HEK293 (cell line): ENCODE measurements at regions not wholly inside any gene's neighbourhood (a gene's known extent, or its start where the extent isn't known, plus 50 kb on each side); places are given as distances from the start of the nearest gene placed in this dataset.

Experiments
- CTCF ChIA-PET: fragments of 350-600 bp; formaldehyde crosslinking; extraction: SDS; loops from one replicate; lab custom pipeline; 2021; ENCODE audit warnings: antibody characterized with exemption; lab: Yijun Ruan, JAX
- POLR2A ChIA-PET: fragments of 300-600 bp; formaldehyde crosslinking; extraction: SDS; loops from one replicate; lab custom pipeline; 2020; ENCODE audit warnings: antibody characterized with exemption, inconsistent platforms; lab: Yijun Ruan, JAX
- H3K27ac ChIP-seq: fragments of 200-500 bp; sonication (Bioruptor generic); 2 replicates; pipeline ENCODE4 v1.5.1; 2014; ENCODE audit warnings: low read depth, low read length, control low read depth, inconsistent platforms; ENCODE audit errors: extremely low read depth
- H3K36me3 ChIP-seq, 2 experiments: fragments of 200-500 bp in 1 of 2; sonication (Bioruptor generic) in 1 of 2; 1 replicate in 1 of 2; 2 replicates in 1 of 2; pipeline ENCODE4 v1.5.1; 2014 to 2017; ENCODE audit warnings: inconsistent platforms in 2 of 2, low read length in 2 of 2; ENCODE audit not compliant: control insufficient read depth in 2 of 2, insufficient read depth in 1 of 2
- H3K4me1 ChIP-seq: fragments of 200-500 bp; sonication (Bioruptor generic); 2 replicates; pipeline ENCODE4 v1.5.1; 2014; ENCODE audit warnings: mild to moderate bottlenecking, low read length, inconsistent platforms; ENCODE audit not compliant: control insufficient read depth, insufficient read depth
- H3K4me3 ChIP-seq: 2 replicates; pipeline ENCODE4 v1.5.1; 2011; ENCODE audit warnings: low read depth, mild to moderate bottlenecking, control low read depth, low read length, moderate library complexity
- H3K9me3 ChIP-seq: fragments of 200-500 bp; sonication (Bioruptor generic); 2 replicates; pipeline ENCODE4 v1.5.1; 2014; ENCODE audit warnings: low read depth, low read length, inconsistent platforms; ENCODE audit not compliant: control insufficient read depth, insufficient read depth
- HOXA7 ChIP-seq: sonication (generic); formaldehyde crosslinking; IDR thresholded peaks from 2 replicates; pipeline ENCODE4 v1.8.1; 2022; ENCODE audit warnings: missing genetic modification reagents, borderline replicate concordance
- PRDM1 ChIP-seq: fragments of 450-650 bp; formaldehyde crosslinking; IDR thresholded peaks from 2 replicates; pipeline ENCODE4; 2016; ENCODE audit warnings: missing biosample characterization, missing genetic modification characterization
- SALL2 ChIP-seq: fragments of 450-650 bp; formaldehyde crosslinking; IDR thresholded peaks from 2 replicates; pipeline ENCODE4 v1.5.0; 2017; ENCODE audit warnings: missing biosample characterization, mild to moderate bottlenecking, missing genetic modification characterization, borderline replicate concordance
- SP2 ChIP-seq: fragments of 450-650 bp; formaldehyde crosslinking; IDR thresholded peaks from 2 replicates; pipeline ENCODE4 v1.5.1; 2016; ENCODE audit warnings: missing biosample characterization, missing genetic modification characterization
- YY2 ChIP-seq: fragments of 450-650 bp; formaldehyde crosslinking; IDR thresholded peaks from 2 replicates; pipeline ENCODE4 v1.5.1; 2016; ENCODE audit warnings: missing biosample characterization, missing genetic modification characterization
- ZFP37 ChIP-seq: fragments of 450-650 bp; formaldehyde crosslinking; IDR thresholded peaks from 2 replicates; pipeline ENCODE4 v1.5.1; 2016; ENCODE audit warnings: missing biosample characterization, missing genetic modification characterization
- ZNF175 ChIP-seq: fragments of 450-650 bp; formaldehyde crosslinking; IDR thresholded peaks from 2 replicates; pipeline ENCODE4 v1.5.1; 2016; ENCODE audit warnings: missing biosample characterization, missing genetic modification characterization
- ZNF292 ChIP-seq: fragments of 450-650 bp; formaldehyde crosslinking; IDR thresholded peaks from 2 replicates; pipeline ENCODE4 v1.5.1; 2016; ENCODE audit warnings: low read depth, missing biosample characterization, missing genetic modification characterization, borderline replicate concordance
- ZNF354C ChIP-seq: fragments of 450-650 bp; formaldehyde crosslinking; IDR thresholded peaks from 2 replicates; pipeline ENCODE4 v1.5.1; 2016; ENCODE audit warnings: missing biosample characterization, missing genetic modification characterization, low read depth, borderline replicate concordance
- ZNF394 ChIP-seq: fragments of 450-650 bp; formaldehyde crosslinking; IDR thresholded peaks from 2 replicates; pipeline ENCODE4 v1.5.1; 2016; ENCODE audit warnings: missing biosample characterization, missing genetic modification characterization, mild to moderate bottlenecking, moderate library complexity, borderline replicate concordance
- ZNF530 ChIP-seq: fragments of 450-650 bp; formaldehyde crosslinking; IDR thresholded peaks from 2 replicates; pipeline ENCODE4 v1.5.1; 2016; ENCODE audit warnings: low read depth, missing biosample characterization, missing genetic modification characterization
- ZNF549 ChIP-seq: fragments of 450-650 bp; IDR thresholded peaks from 2 replicates; pipeline ENCODE4 v1.5.1; 2018; ENCODE audit warnings: missing biosample characterization, missing genetic modification characterization, mild to moderate bottlenecking, inconsistent platforms, moderate library complexity
- ZNF571 ChIP-seq: fragments of 450-650 bp; formaldehyde crosslinking; IDR thresholded peaks from 2 replicates; pipeline ENCODE4 v1.5.0; 2017; ENCODE audit warnings: missing biosample characterization, missing genetic modification characterization
- ZNF629 ChIP-seq: fragments of 450-650 bp; formaldehyde crosslinking; IDR thresholded peaks from 2 replicates; pipeline ENCODE4 v1.5.1; 2017; ENCODE audit warnings: missing biosample characterization, missing genetic modification characterization
- ZNF747 ChIP-seq: fragments of 450-650 bp; formaldehyde crosslinking; IDR thresholded peaks from 2 replicates; pipeline ENCODE4 v1.5.1; 2016; ENCODE audit warnings: missing biosample characterization, missing genetic modification characterization
- ZNF837 ChIP-seq: fragments of 450-650 bp; formaldehyde crosslinking; IDR thresholded peaks from 2 replicates; pipeline ENCODE4 v1.5.1; 2016; ENCODE audit warnings: missing biosample characterization, missing genetic modification characterization
- TF ChIP-seq, protein P1 (sequence below): fragments of 450-650 bp; formaldehyde crosslinking; IDR thresholded peaks from 2 replicates; pipeline ENCODE4 v1.5.1; 2016; ENCODE audit warnings: missing biosample characterization, missing genetic modification characterization
- TF ChIP-seq, protein P2 (sequence below): fragments of 450-650 bp; formaldehyde crosslinking; IDR thresholded peaks from 2 replicates; pipeline ENCODE4 v1.5.1; 2016; ENCODE audit warnings: missing biosample characterization, missing genetic modification characterization
- TF ChIP-seq, protein P3 (sequence below): fragments of 450-650 bp; formaldehyde crosslinking; conservative IDR thresholded peaks from 2 replicates; pipeline ENCODE4 v1.5.1; 2016; ENCODE audit warnings: low read depth, missing biosample characterization, missing genetic modification characterization

DNA sequence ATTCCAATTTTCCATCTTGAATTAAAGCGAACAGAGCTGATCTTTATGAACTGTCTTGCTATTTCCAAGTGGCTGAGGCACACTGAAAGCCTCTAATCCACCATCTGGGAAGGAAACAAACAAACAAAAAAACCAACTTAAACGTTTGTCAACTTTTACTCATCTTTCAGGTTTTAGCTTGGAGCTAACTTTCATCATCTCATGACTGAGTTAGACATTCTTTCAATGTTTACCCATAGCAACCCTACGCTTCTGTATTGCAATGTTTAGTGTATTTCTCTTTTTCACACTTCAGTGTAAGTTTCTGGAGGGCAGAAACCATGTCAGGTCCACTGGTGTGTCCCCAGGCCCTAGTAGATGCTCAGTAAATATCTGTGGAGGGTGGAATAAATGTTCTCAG, 343.8 kb downstream of the GBA3 start:
- Histone ChIP-seq H3K9me3 (no peaks in the 10 kb centered on the region), H3K36me3 (no peaks in the 10 kb centered on the region), H3K4me1 (no peaks in the 10 kb centered on the region), H3K27ac (no peak overlapping the region), H3K4me3 (no peak overlapping the region)
- TF ChIP-seq, protein P1, sequence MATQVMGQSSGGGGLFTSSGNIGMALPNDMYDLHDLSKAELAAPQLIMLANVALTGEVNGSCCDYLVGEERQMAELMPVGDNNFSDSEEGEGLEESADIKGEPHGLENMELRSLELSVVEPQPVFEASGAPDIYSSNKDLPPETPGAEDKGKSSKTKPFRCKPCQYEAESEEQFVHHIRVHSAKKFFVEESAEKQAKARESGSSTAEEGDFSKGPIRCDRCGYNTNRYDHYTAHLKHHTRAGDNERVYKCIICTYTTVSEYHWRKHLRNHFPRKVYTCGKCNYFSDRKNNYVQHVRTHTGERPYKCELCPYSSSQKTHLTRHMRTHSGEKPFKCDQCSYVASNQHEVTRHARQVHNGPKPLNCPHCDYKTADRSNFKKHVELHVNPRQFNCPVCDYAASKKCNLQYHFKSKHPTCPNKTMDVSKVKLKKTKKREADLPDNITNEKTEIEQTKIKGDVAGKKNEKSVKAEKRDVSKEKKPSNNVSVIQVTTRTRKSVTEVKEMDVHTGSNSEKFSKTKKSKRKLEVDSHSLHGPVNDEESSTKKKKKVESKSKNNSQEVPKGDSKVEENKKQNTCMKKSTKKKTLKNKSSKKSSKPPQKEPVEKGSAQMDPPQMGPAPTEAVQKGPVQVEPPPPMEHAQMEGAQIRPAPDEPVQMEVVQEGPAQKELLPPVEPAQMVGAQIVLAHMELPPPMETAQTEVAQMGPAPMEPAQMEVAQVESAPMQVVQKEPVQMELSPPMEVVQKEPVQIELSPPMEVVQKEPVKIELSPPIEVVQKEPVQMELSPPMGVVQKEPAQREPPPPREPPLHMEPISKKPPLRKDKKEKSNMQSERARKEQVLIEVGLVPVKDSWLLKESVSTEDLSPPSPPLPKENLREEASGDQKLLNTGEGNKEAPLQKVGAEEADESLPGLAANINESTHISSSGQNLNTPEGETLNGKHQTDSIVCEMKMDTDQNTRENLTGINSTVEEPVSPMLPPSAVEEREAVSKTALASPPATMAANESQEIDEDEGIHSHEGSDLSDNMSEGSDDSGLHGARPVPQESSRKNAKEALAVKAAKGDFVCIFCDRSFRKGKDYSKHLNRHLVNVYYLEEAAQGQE (tag by site-specific recombination), result no peak
- no peak for TF ChIP-seq ZNF394 (tag by site-specific recombination)
- TF ChIP-seq ZNF747 (tag by site-specific recombination), result no peak
- TF ChIP-seq, protein P2, sequence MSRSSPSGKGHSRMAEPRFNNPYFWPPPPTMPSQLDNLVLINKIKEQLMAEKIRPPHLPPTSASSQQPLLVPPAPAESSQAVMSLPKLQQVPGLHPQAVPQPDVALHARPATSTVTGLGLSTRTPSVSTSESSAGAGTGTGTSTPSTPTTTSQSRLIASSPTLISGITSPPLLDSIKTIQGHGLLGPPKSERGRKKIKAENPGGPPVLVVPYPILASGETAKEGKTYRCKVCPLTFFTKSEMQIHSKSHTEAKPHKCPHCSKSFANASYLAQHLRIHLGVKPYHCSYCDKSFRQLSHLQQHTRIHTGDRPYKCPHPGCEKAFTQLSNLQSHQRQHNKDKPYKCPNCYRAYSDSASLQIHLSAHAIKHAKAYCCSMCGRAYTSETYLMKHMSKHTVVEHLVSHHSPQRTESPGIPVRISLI, result no peak
- TF ChIP-seq, protein P3, sequence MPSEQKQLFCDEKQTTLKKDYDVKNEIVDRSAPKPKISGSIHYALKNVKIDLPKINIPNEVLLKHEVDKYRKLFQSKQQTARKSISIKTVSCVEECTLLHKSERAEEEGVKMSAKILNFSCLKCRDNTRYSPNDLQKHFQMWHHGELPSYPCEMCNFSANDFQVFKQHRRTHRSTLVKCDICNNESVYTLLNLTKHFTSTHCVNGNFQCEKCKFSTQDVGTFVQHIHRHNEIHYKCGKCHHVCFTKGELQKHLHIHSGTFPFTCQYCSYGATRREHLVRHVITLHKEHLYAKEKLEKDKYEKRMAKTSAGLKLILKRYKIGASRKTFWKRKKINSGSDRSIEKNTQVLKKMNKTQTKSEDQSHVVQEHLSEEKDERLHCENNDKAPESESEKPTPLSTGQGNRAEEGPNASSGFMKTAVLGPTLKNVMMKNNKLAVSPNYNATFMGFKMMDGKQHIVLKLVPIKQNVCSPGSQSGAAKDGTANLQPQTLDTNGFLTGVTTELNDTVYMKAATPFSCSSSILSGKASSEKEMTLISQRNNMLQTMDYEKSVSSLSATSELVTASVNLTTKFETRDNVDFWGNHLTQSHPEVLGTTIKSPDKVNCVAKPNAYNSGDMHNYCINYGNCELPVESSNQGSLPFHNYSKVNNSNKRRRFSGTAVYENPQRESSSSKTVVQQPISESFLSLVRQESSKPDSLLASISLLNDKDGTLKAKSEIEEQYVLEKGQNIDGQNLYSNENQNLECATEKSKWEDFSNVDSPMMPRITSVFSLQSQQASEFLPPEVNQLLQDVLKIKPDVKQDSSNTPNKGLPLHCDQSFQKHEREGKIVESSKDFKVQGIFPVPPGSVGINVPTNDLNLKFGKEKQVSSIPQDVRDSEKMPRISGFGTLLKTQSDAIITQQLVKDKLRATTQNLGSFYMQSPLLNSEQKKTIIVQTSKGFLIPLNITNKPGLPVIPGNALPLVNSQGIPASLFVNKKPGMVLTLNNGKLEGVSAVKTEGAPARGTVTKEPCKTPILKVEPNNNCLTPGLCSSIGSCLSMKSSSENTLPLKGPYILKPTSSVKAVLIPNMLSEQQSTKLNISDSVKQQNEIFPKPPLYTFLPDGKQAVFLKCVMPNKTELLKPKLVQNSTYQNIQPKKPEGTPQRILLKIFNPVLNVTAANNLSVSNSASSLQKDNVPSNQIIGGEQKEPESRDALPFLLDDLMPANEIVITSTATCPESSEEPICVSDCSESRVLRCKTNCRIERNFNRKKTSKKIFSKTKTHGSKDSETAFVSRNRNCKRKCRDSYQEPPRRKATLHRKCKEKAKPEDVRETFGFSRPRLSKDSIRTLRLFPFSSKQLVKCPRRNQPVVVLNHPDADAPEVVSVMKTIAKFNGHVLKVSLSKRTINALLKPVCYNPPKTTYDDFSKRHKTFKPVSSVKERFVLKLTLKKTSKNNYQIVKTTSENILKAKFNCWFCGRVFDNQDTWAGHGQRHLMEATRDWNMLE (tag by site-specific recombination), result no peak
- no peak for TF ChIP-seq PRDM1 (tag by site-specific recombination)
- TF ChIP-seq ZNF175 (tag by site-specific recombination), result no peak
- no peak for TF ChIP-seq ZNF292 (tag by site-specific recombination)
- no peak for TF ChIP-seq YY2 (tag by site-specific recombination)
- TF ChIP-seq HOXA7, result no peak
- no peak for TF ChIP-seq SP2 (tag by site-specific recombination)
- TF ChIP-seq ZNF530, result no peak
- TF ChIP-seq ZNF354C (tag by site-specific recombination), result no peak
- no peak for TF ChIP-seq SALL2 (tag by site-specific recombination)
- TF ChIP-seq ZNF571 (tag by site-specific recombination), result no peak
- no peak for TF ChIP-seq ZNF549 (tag by site-specific recombination)
- no peak for TF ChIP-seq ZNF629
- no peak for TF ChIP-seq ZNF837 (tag by site-specific recombination)
- no peak for TF ChIP-seq ZFP37
- CTCF ChIA-PET, result interaction anchor here (0.7 kb wide), 1 partner anchor 1150 kb away, joined by 4 read pairs; no protein-coding TSS in a partner anchor
- POLR2A ChIA-PET, result no interaction called here
